BJ (cell line): ENCODE measurements at regions not wholly inside any gene's neighbourhood (a gene's known extent, or its start where the extent isn't known, plus 50 kb on each side); places are given as distances from the start of the nearest gene placed in this dataset.

Experiments used
- CTCF ChIA-PET: fragments of 350-600 bp; formaldehyde crosslinking; extraction: SDS; loops from one replicate; lab custom pipeline; 2021; ENCODE audit warnings: antibody characterized with exemption, inconsistent platforms; lab: Yijun Ruan, JAX
- POLR2A ChIA-PET: fragments of 300-600 bp; sonication (Branson Sonifier 250); formaldehyde crosslinking; extraction: SDS; loops from one replicate; lab custom pipeline; 2021; ENCODE audit warnings: antibody characterized with exemption; lab: Charles Lee
- DNase-seq: peaks from one replicate; pipeline ENCODE4 v3.0.0-alpha.2; 2011; ENCODE audit warnings: low read depth
- H3K27me3 ChIP-seq: 2 replicates; pipeline ENCODE4 v1.6.0; 2011; ENCODE audit warnings: low read length; ENCODE audit not compliant: control insufficient read depth, insufficient read depth
- H3K36me3 ChIP-seq: 2 replicates; pipeline ENCODE4 v1.5.1; 2011; ENCODE audit warnings: low read length; ENCODE audit not compliant: control insufficient read depth, insufficient read depth
- H3K4me3 ChIP-seq: 2 replicates; pipeline ENCODE4 v1.5.1; 2011; ENCODE audit warnings: low read depth, mild to moderate bottlenecking, control low read depth, low read length
- TF ChIP-seq, protein P1 (sequence below): IDR thresholded peaks from 2 replicates; pipeline ENCODE4 v1.5.1; 2011; ENCODE audit warnings: low read depth, mild to moderate bottlenecking, control low read depth, inconsistent platforms, low read length, moderate library complexity; ENCODE audit not compliant: insufficient read depth

DNA sequence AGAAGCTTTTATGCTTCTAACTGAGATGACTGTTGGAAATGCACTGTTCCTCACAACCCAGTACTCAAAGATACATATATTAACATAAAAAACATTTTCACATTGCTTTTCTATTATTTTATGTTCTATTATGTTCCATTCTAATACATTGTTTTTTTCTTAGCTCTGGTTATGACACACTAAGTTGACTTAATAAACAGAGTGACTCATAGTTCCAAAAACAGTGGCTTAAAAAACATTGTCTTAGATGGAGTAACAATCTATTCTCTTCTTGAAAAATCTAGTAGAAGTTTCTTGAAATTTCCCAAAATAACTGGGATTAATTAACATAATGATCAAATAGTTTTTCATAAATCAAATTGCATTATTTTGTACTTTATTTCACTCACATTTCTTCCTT, 328.2 kb upstream of the LRATD1 start:
- Histone ChIP-seq H3K27me3 (no peaks in the 10 kb centered on the region), H3K36me3 (no peaks in the 10 kb centered on the region), H3K4me3 (no peak overlapping the region)
- no peak for DNase-seq
- POLR2A ChIA-PET: no interaction called here
- CTCF ChIA-PET: no interaction called here
- TF ChIP-seq, protein P1, sequence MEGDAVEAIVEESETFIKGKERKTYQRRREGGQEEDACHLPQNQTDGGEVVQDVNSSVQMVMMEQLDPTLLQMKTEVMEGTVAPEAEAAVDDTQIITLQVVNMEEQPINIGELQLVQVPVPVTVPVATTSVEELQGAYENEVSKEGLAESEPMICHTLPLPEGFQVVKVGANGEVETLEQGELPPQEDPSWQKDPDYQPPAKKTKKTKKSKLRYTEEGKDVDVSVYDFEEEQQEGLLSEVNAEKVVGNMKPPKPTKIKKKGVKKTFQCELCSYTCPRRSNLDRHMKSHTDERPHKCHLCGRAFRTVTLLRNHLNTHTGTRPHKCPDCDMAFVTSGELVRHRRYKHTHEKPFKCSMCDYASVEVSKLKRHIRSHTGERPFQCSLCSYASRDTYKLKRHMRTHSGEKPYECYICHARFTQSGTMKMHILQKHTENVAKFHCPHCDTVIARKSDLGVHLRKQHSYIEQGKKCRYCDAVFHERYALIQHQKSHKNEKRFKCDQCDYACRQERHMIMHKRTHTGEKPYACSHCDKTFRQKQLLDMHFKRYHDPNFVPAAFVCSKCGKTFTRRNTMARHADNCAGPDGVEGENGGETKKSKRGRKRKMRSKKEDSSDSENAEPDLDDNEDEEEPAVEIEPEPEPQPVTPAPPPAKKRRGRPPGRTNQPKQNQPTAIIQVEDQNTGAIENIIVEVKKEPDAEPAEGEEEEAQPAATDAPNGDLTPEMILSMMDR: no peak

GRCh38 chr2:14306268-14306861, 326.2 kb upstream of the LRATD1 start:
- CTCF ChIA-PET: no interaction called here

GRCh38 chr2:14313341-14313740, 319.2 kb upstream of the LRATD1 start:
- no peak for DNase-seq
- POLR2A ChIA-PET: no interaction called here
- H3K27me3 ChIP-seq: no peaks in the 10 kb centered on the region
- TF ChIP-seq, protein P1: no peak
- no peak overlapping the region for H3K4me3 ChIP-seq
- CTCF ChIA-PET: no interaction called here
- H3K36me3 ChIP-seq: no peaks in the 10 kb centered on the region

More at GRCh38 chr2:14306268-14306861, 326.2 kb upstream of the LRATD1 start:
- TF ChIP-seq, protein P1: no peak
- Histone ChIP-seq H3K36me3 (no peaks in the 10 kb centered on the region), H3K4me3 (no peak overlapping the region), H3K27me3 (no peaks in the 10 kb centered on the region)
- POLR2A ChIA-PET: no interaction called here
- DNase-seq: no peak

GRCh38 chr2:14316594-14316993, 315.9 kb upstream of the LRATD1 start:
- ChIA-PET CTCF (no interaction called here), POLR2A (no interaction called here)

DNA sequence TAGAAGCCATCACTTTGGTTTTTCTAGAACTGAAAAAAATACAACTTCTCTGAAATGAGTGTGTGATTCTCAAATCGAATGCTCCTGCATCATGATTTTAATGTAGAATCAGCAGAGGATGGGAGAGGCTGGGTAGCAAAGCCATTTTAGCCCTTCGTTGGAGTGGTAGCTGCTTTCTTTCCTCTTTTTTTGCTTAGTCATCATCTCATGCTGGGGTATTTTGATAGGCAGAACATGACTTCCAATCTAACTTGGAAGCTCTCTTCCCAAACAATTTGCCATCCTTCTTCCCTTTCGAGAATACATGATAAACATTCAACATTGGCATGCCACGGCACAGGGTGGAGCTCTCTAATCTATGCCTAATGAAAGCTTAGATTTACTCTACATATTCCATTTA, 311.2 kb upstream of the LRATD1 start:
- TF ChIP-seq, protein P1: no peak
- POLR2A ChIA-PET: no interaction called here
- CTCF ChIA-PET: no interaction called here

More at GRCh38 chr2:14316594-14316993, 315.9 kb upstream of the LRATD1 start:
- no peaks in the 10 kb centered on the region for H3K36me3 ChIP-seq
- TF ChIP-seq, protein P1: no peak
- H3K4me3 ChIP-seq: no peak overlapping the region
- no peaks in the 10 kb centered on the region for H3K27me3 ChIP-seq
- DNase-seq: no peak

More for the DNA sequence above, 311.2 kb upstream of the LRATD1 start:
- H3K27me3 ChIP-seq: no peaks in the 10 kb centered on the region
- DNase-seq: no peak
- H3K36me3 ChIP-seq: no peaks in the 10 kb centered on the region
- H3K4me3 ChIP-seq: no peak overlapping the region
